T-helper 1 cell treated with Interleukin-12 subunit alpha and Interleukin-12 subunit beta and Interleukin-4 antibody, amounts not matched to agents 30 μg/mL and 1 μg/mL, for 36 hours (primary cell): ENCODE measurements at regions not wholly inside any gene's neighbourhood (a gene's known extent, or its start where the extent isn't known, plus 50 kb on each side); places are given as distances from the start of the nearest gene placed in this dataset.
"Not testable (repeated sequence)": the region's sequence is repeated elsewhere in the genome, so short reads cannot be mapped to it uniquely, and the experiment has no call there.

Source experiments
- H3K27ac Mint-ChIP-seq: one replicate; pipeline ENCODE4 v1.8.0; 2021; ENCODE audit warnings: mild to moderate bottlenecking, mixed read lengths
- H3K27me3 Mint-ChIP-seq: one replicate; pipeline ENCODE4 v1.8.0; 2021; ENCODE audit warnings: low read depth, mixed read lengths
- H3K36me3 Mint-ChIP-seq: one replicate; pipeline ENCODE4 v1.8.0; 2021; ENCODE audit warnings: low read depth, mixed read lengths
- H3K4me1 Mint-ChIP-seq: one replicate; pipeline ENCODE4 v1.8.0; 2021; ENCODE audit warnings: low read depth, mixed read lengths
- H3K4me3 Mint-ChIP-seq: one replicate; pipeline ENCODE4 v1.8.0; 2021; ENCODE audit warnings: mild to moderate bottlenecking, moderate library complexity, mixed read lengths
- H3K9me3 Mint-ChIP-seq: one replicate; pipeline ENCODE4 v1.8.0; 2021; ENCODE audit warnings: mixed read lengths

GRCh38 chr7:63856466-63856865 lies 142.2 kb upstream of the ZNF722 start:
- not testable (repeated sequence) for H3K27me3 Mint-ChIP-seq, H3K27ac Mint-ChIP-seq, H3K4me3 Mint-ChIP-seq, H3K4me1 Mint-ChIP-seq, H3K36me3 Mint-ChIP-seq
- H3K9me3 Mint-ChIP-seq, result peaks cover 38% of the 10 kb centered on the region

- Mint-ChIP-seq H3K36me3 (no peaks in the 10 kb centered on the region), H3K4me3 (no peak overlapping the region), H3K27ac (no peak overlapping the region), H3K27me3 (no peaks in the 10 kb centered on the region), H3K4me1 (no peaks in the 10 kb centered on the region), H3K9me3 (peaks cover 49% of the 10 kb centered on the region)
Measured at GRCh38 chr7:63867127-63867526, 131.5 kb upstream of the ZNF722 start.

GRCh38 chr7:63874242-63874641 lies 124.4 kb upstream of the ZNF722 start:
- peaks cover 54% of the 10 kb centered on the region for H3K9me3 Mint-ChIP-seq
- not testable (repeated sequence) for H3K4me3 Mint-ChIP-seq, H3K27me3 Mint-ChIP-seq

GRCh38 chr7:63876707-63877322 lies 121.8 kb upstream of the ZNF722 start:
- H3K9me3 Mint-ChIP-seq, result peaks cover 68% of the 10 kb centered on the region
- H3K4me3 Mint-ChIP-seq, result no peak overlapping the region
- no peaks in the 10 kb centered on the region for H3K27me3 Mint-ChIP-seq
- H3K4me1 Mint-ChIP-seq, result no peaks in the 10 kb centered on the region
- no peaks in the 10 kb centered on the region for H3K36me3 Mint-ChIP-seq
- no peak overlapping the region for H3K27ac Mint-ChIP-seq

More at GRCh38 chr7:63874242-63874641, 124.4 kb upstream of the ZNF722 start:
- H3K27ac Mint-ChIP-seq, H3K4me1 Mint-ChIP-seq, H3K36me3 Mint-ChIP-seq: not testable (repeated sequence)

DNA sequence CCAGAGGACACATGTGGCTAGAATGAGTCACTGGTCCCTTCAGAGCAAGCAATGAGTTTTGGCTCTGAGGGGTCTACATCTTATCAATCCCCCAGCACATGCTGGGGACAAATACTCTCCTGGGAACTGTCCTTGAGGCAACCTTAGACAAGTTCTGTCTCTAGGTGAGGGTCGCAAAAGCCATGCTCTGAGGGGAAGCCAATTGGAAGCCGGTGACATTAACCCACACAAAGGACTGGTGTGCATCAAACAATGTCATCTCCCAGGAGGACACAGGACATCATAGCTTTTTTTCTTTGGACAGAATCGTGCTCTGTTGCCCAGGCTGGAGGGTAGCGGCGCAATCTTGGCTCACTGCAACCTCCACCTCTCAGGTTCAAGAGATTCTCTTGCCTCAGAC lies 111.6 kb upstream of the ZNF722 start:
- Mint-ChIP-seq H3K27ac (no peak overlapping the region), H3K27me3 (no peaks in the 10 kb centered on the region), H3K4me1 (no peaks in the 10 kb centered on the region), H3K36me3 (no peaks in the 10 kb centered on the region), H3K4me3 (no peak overlapping the region), H3K9me3 (peaks cover 56% of the 10 kb centered on the region)

- H3K27ac Mint-ChIP-seq, result peak overlapping the region; percentile 76
- no peaks in the 10 kb centered on the region for H3K36me3 Mint-ChIP-seq
- H3K4me1 Mint-ChIP-seq, result peaks cover 3% of the 10 kb centered on the region
- H3K9me3 Mint-ChIP-seq, result peaks cover 43% of the 10 kb centered on the region
- peak overlapping the region; percentile 89 for H3K4me3 Mint-ChIP-seq
- H3K27me3 Mint-ChIP-seq, result no peaks in the 10 kb centered on the region
Measured at GRCh38 chr7:63899691-63900393, 98.8 kb upstream of the ZNF722 start.

- Mint-ChIP-seq H3K27ac (peak overlapping the region; percentile 76), H3K4me1 (peaks cover 3% of the 10 kb centered on the region), H3K27me3 (no peaks in the 10 kb centered on the region), H3K4me3 (peak overlapping the region; percentile 89), H3K36me3 (no peaks in the 10 kb centered on the region), H3K9me3 (peaks cover 46% of the 10 kb centered on the region)
Measured at GRCh38 chr7:63900394-63901203, 98.0 kb upstream of the ZNF722 start.

- H3K4me1 Mint-ChIP-seq, H3K27ac Mint-ChIP-seq, H3K36me3 Mint-ChIP-seq: not testable (repeated sequence)
Measured at GRCh38 chr7:63901204-63901506, 97.5 kb upstream of the ZNF722 start.

DNA sequence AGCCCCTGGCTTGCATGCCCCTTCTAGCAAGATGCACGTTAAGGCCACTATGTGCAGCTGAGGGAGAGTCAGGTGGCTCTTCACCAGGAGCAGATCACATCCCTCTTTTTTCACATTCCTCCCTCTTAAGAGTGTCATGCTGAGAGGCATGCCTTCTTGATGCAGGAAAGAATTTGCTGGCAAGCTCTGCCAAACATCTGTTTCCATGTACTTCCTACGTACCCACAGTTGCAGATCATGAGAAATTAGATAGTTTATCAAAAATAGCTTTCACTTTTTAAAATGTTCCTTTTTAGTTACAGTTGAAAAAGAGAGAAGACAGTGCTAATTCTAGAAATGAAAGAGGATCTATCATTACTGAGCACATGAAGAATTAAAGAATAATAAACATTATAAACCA lies 79.7 kb upstream of the ZNF722 start:
- Mint-ChIP-seq H3K27ac (no peak overlapping the region), H3K4me3 (no peak overlapping the region), H3K27me3 (no peaks in the 10 kb centered on the region), H3K9me3 (peaks cover 46% of the 10 kb centered on the region), H3K4me1 (no peaks in the 10 kb centered on the region), H3K36me3 (no peaks in the 10 kb centered on the region)

More at GRCh38 chr7:63901204-63901506, 97.5 kb upstream of the ZNF722 start:
- H3K27me3 Mint-ChIP-seq, result not testable (repeated sequence)
- H3K9me3 Mint-ChIP-seq, result peaks cover 45% of the 10 kb centered on the region
- H3K4me3 Mint-ChIP-seq, result peak overlapping the region; percentile 89

DNA sequence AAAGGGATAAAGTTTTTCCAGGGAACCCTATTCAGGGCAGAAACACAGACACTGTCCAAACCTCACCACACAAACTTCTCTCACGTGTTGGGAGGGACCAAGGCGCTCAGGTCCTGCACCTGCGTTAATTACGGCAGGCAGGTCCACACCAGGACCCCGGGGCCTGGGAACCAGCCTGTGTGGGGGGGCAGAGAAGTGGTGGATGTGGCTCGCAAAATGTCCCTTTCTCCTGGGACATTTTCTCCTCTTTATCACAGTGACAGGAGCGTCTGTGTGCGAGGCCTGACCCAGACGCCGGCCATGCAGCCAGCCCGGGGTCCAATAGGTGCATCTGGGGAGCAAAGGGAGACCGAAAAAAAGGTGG lies 73.4 kb upstream of the ZNF722 start:
- H3K4me1 Mint-ChIP-seq, result no peaks in the 10 kb centered on the region
- H3K4me3 Mint-ChIP-seq, result peak overlapping the region; percentile 89
- no peaks in the 10 kb centered on the region for H3K27me3 Mint-ChIP-seq
- no peaks in the 10 kb centered on the region for H3K36me3 Mint-ChIP-seq
- H3K9me3 Mint-ChIP-seq, result peaks cover 53% of the 10 kb centered on the region
- peak overlapping the region; percentile 81 for H3K27ac Mint-ChIP-seq

- Mint-ChIP-seq H3K36me3 (no peaks in the 10 kb centered on the region), H3K27ac (peak overlapping the region; percentile 85)
Measured at GRCh38 chr7:63925626-63926460, 72.8 kb upstream of the ZNF722 start.

GRCh38 chr7:63927261-63927660 lies 71.4 kb upstream of the ZNF722 start:
- no peak overlapping the region for H3K27ac Mint-ChIP-seq
- no peaks in the 10 kb centered on the region for H3K27me3 Mint-ChIP-seq
- no peaks in the 10 kb centered on the region for H3K36me3 Mint-ChIP-seq
- H3K4me1 Mint-ChIP-seq, result no peaks in the 10 kb centered on the region
- H3K4me3 Mint-ChIP-seq, result peak overlapping the region; percentile 89
- H3K9me3 Mint-ChIP-seq, result peaks cover 46% of the 10 kb centered on the region

More at GRCh38 chr7:63925626-63926460, 72.8 kb upstream of the ZNF722 start:
- peaks cover 56% of the 10 kb centered on the region for H3K9me3 Mint-ChIP-seq
- H3K4me3 Mint-ChIP-seq, result peak overlapping the region; percentile 89
- no peaks in the 10 kb centered on the region for H3K27me3 Mint-ChIP-seq
- H3K4me1 Mint-ChIP-seq, result no peaks in the 10 kb centered on the region

DNA sequence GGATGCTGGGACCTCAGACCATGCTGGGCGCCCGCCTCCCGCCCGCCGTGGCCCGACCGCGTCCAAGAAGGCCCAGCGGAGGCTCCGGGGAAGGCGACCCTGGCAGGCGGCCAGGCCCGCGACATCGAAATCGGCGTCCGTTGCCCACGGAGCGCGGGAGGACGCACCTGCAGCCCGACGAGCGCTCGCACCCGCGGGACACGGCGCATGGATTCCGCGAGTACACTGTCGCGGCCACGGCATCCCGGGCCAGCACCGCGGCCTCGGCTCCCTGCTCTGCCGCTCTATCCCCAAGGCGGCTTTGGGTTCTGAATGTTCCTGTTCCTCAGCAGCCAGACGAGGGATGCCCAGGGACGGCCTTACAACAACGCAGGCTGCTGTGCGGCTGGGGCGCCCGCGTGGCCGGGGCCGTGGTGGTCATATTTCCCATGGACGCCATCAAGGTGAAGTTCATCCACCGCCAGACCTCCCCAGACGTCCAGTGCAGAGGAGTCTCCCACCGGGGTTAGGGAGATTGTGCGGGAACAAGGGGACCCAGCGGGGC lies 67.5 kb upstream of the ZNF722 start:
- H3K9me3 Mint-ChIP-seq, result peaks cover 36% of the 10 kb centered on the region
- no peak overlapping the region for H3K4me3 Mint-ChIP-seq
- no peaks in the 10 kb centered on the region for H3K4me1 Mint-ChIP-seq
- H3K27ac Mint-ChIP-seq, result no peak overlapping the region
- H3K36me3 Mint-ChIP-seq, result no peaks in the 10 kb centered on the region
- H3K27me3 Mint-ChIP-seq, result no peaks in the 10 kb centered on the region

- Mint-ChIP-seq H3K27ac (no peak overlapping the region), H3K9me3 (peaks cover 32% of the 10 kb centered on the region), H3K4me3 (no peak overlapping the region), H3K36me3 (no peaks in the 10 kb centered on the region), H3K27me3 (no peaks in the 10 kb centered on the region), H3K4me1 (no peaks in the 10 kb centered on the region)
Measured at GRCh38 chr7:63931985-63932577, 66.6 kb upstream of the ZNF722 start.
